IgD-negative memory B cell (primary cell): ENCODE measurements at regions not wholly inside any gene's neighbourhood (a gene's known extent, or its start where the extent isn't known, plus 50 kb on each side); places are given as distances from the start of the nearest gene placed in this dataset.
A peak's percentile ranks its signal among the peaks of the same experiment; 100 is the strongest.
"Not testable (repeated sequence)": the region's sequence is repeated elsewhere in the genome, so short reads cannot be mapped to it uniquely, and the experiment has no call there.

ENCODE experiments used
- H3K27ac Mint-ChIP-seq, 3 donors: one replicate each; pipeline ENCODE4 v1.8.0; 2020 to 2022; ENCODE audit warnings: mild to moderate bottlenecking in 3 of 3, mixed read lengths in 3 of 3, moderate library complexity in 1 of 3
- H3K27me3 Mint-ChIP-seq: one replicate; pipeline ENCODE4 v1.8.0; 2021; ENCODE audit warnings: mixed read lengths
- H3K36me3 Mint-ChIP-seq: one replicate; pipeline ENCODE4 v1.8.0; 2020; ENCODE audit warnings: mild to moderate bottlenecking, mixed read lengths
- H3K4me1 Mint-ChIP-seq, 3 donors: one replicate each; pipeline ENCODE4 v1.8.0; 2020 to 2022; ENCODE audit warnings: mixed read lengths in 3 of 3, mild to moderate bottlenecking in 1 of 3
- H3K4me3 Mint-ChIP-seq, 4 donors: one replicate each; pipeline ENCODE4 v1.8.0; 2020 to 2022; ENCODE audit warnings: mild to moderate bottlenecking in 4 of 4, mixed read lengths in 4 of 4, moderate library complexity in 3 of 4
- H3K9me3 Mint-ChIP-seq, 3 donors: one replicate each; pipeline ENCODE4 v1.8.0; 2020 to 2021; ENCODE audit warnings: mixed read lengths in 3 of 3, mild to moderate bottlenecking in 1 of 3

DNA sequence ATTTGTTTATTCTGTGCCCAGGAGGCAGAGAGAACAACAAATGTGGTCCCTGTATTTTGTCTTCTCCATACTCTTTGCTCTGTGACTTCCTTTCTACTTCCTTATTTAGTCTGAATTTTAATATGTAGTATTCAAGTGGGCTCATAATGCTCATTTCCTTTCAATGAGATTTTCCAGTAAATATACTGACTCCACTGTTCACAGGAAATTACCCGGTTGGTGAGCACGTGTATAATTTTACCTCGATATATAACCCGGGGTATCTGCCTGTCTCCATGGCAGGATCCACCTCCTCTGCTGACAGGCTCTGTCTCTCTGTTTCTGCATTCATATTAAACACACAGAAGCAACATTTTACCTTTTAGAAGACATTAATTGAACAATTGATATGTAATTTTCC lies 166.0 kb downstream of the SLC38A4 start:
- H3K27ac Mint-ChIP-seq = peak overlapping the region in 1 of 3 donors; percentile 77
- peaks cover 18 to 20% (median 20%) of the 10 kb centered on the region in 3 donors for H3K4me1 Mint-ChIP-seq
- peak overlapping the region in 1 of 4 donors; percentile 24 for H3K4me3 Mint-ChIP-seq
- no peaks in the 10 kb centered on the region for H3K9me3 Mint-ChIP-seq
- H3K36me3 Mint-ChIP-seq = no peaks in the 10 kb centered on the region
- H3K27me3 Mint-ChIP-seq = no peaks in the 10 kb centered on the region

DNA sequence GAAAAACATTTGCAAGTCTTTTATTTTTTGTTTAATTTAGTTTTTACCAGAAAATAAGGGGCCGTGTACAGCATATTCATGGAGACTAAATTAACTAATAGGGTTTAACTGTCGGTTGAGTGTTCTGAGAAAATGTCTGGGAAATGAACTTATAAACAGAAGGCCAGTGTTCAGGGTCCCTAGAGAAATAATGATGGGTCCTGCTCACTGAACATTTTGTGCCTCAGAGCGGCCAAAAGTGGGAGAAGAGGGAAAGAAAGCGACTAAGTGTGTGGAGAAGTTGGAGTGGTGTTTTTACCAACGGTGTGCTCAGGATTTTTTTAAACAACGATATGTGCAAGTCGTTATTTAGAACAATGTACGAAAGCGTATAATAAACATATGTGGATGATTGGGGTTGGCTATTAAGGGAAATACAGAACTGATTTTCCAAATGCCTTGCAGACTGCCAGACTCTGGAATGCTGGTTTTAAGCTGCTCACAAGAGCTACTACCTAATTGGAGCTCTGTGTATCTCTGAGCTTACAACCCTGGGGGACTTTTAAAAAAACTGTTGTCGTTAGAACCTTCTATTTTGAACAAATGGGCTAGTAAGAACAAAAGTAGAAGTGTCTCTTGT lies 166.7 kb downstream of the SLC38A4 start:
- Mint-ChIP-seq H3K4me1 (peaks cover 18 to 20% (median 19%) of the 10 kb centered on the region in 3 donors), H3K27me3 (no peaks in the 10 kb centered on the region), H3K27ac (peak overlapping the region in 1 of 3 donors; percentile 31), H3K4me3 (peak overlapping the region in 2 of 4 donors; percentile 23 to 34), H3K36me3 (no peaks in the 10 kb centered on the region), H3K9me3 (no peaks in the 10 kb centered on the region)

DNA sequence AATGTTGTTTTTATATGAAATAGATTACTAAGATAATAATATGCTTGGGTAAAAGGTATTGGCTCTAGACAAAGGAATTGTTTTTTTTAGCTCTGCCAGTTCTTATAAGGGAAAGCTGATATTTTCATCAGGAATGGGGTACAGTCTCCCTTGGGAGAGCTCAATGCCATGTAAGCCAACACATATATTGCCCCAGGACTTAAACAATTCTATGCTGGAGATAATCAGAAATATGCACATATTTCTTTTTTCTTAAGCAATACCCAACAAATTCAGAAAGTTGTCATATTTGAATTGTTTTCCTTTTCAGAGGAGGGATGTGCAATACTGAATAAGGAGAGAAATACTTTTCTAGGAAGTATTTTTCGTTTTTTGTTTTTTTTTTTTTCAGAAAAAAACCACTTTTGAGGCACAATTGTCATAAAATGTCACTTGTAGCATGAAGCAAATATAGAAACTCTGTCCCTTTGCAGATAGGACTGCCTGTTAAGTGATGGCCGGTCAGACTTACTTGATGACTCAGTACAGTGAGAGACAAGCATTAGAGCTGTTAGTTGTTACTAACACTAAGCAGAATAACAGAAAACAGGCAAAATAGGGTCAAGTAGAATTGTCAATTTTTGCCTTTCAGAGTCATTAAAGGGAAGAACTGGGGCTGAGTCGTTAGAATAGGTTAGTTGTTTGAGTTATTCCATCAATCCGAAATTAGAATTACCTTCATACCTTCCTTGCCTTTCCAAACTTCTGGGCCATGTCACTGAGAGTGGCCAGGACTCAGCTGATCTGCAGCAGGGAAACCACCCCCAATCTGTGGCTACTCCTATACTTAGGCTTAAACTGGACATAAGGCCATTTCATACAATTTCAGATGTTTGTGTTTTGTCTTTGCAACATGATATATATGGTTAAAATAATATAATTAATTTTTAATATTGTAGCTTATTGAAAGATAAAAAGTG lies 168.1 kb downstream of the SLC38A4 start:
- H3K9me3 Mint-ChIP-seq = no peaks in the 10 kb centered on the region
- H3K27me3 Mint-ChIP-seq = no peaks in the 10 kb centered on the region
- no peak overlapping the region for H3K27ac Mint-ChIP-seq
- H3K36me3 Mint-ChIP-seq = no peaks in the 10 kb centered on the region
- H3K4me1 Mint-ChIP-seq = peaks cover 18 to 20% (median 19%) of the 10 kb centered on the region in 3 donors
- no peak overlapping the region for H3K4me3 Mint-ChIP-seq

DNA sequence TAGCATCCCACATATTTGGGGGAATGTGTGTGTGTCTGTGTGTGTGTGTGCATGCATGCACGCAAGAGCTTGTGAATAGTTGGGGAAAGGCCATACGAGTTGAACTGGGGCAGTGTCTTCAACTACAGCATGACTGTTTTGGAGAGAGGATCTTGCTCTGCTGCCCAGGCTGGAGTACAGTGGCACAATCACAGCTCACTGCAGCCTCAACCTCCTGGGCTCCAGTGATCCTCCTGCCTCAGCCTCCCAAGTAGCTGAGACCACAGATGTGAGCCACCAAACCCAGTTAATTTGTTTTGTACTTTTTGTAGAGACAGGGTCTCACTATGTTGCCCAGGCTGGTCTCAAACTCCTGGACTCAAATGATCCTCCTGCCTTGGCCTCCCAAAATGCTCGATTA lies 169.8 kb downstream of the SLC38A4 start:
- not testable (repeated sequence) for H3K9me3 Mint-ChIP-seq, H3K27me3 Mint-ChIP-seq, H3K36me3 Mint-ChIP-seq, H3K4me3 Mint-ChIP-seq, H3K27ac Mint-ChIP-seq
- H3K4me1 Mint-ChIP-seq = peaks cover 12 to 14% (median 14%) of the 10 kb centered on the region in 3 donors

DNA sequence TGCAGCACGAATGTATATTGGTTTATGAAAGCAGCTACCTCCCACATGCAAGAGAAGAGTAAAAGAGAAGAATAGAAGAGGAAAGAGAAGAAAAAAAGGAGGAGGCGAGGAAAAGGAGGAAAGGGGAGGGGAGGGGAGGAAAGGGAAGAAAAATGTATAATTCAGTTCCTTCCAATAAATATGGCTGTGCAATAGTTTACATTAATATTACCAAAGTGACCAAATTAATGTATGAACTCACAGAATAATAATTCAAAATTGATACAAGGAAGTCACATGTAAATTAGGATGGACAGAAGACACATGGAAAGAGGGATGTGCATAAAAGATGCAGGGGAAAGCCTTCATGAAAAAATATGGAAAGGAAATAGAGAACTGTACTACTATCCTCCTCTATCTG lies 172.5 kb downstream of the SLC38A4 start:
- H3K9me3 Mint-ChIP-seq = peaks cover 0 to 1% (median 0%) of the 10 kb centered on the region in 3 donors
- H3K36me3 Mint-ChIP-seq = peaks cover 3% of the 10 kb centered on the region
- H3K27me3 Mint-ChIP-seq = no peaks in the 10 kb centered on the region
- no peak overlapping the region for H3K27ac Mint-ChIP-seq
- H3K4me1 Mint-ChIP-seq = no peaks in the 10 kb centered on the region
- H3K4me3 Mint-ChIP-seq = no peak overlapping the region

DNA sequence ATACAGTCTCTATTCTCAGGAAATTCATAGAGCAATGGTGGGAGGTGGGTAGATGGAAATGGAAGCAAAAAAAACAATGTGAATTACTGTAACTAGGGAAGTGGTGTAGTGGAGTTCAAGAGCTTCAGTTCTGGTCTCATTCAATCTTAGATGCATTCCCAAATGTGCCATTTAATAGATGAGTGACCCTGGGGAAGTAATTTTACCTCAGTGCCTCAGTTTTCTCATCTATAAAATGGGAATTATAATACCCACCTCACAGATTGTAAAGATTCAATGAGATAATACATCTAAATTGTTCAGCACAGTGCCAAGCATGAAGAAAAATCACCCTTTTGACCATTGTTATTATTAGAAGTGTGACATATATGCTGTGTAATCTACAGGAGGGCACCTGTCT lies 173.1 kb downstream of the SLC38A4 start:
- Mint-ChIP-seq H3K4me3 (no peak overlapping the region), H3K9me3 (peaks cover 0 to 1% (median 0%) of the 10 kb centered on the region in 3 donors), H3K27me3 (no peaks in the 10 kb centered on the region), H3K27ac (no peak overlapping the region), H3K36me3 (peaks cover 3% of the 10 kb centered on the region), H3K4me1 (no peaks in the 10 kb centered on the region)

DNA sequence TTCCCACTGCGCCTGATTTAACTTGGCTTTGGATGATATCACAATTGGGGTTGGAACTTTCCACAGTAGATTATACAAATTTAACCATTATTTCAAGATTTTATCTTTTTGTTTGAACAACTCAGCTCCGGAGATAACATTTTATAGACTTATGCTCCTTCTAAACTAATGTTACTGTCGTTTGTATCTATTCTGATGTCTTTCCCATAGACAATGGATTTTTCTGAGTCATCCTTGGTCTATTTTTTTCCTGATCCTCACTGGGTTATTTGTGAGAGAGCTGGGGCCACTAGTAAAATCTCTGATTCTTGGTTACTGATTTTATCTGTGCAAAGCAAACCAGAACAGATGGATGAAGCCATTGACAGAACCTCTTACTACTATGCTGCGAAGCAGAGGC lies 175.1 kb downstream of the SLC38A4 start:
- Mint-ChIP-seq H3K36me3 (peaks cover 3% of the 10 kb centered on the region), H3K27me3 (no peaks in the 10 kb centered on the region), H3K4me3 (no peak overlapping the region), H3K4me1 (no peaks in the 10 kb centered on the region), H3K9me3 (peaks cover 1 to 3% (median 3%) of the 10 kb centered on the region in 3 donors), H3K27ac (no peak overlapping the region)

DNA sequence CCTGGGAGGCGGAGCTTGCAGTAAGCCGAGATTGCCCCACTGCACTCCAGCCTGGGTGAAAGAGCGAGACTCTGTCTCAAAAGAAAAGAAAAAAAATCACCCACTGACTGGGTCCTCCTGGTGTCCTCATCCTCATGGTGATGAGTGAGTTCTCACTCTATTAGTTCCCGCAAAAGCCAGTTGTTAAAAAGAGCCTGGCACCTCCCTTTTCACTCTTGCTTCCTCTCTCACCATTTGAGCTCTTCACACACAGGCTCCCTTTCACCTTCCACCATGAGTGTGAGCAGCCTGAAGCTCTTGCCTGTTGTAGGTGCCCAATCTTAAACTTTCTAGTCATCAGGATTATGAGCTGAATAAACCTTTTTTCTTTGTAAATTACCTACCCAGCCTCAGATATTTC lies 176.4 kb downstream of the SLC38A4 start:
- Mint-ChIP-seq H3K4me3 (no peak overlapping the region), H3K9me3 (peaks cover 1 to 3% (median 3%) of the 10 kb centered on the region in 3 donors), H3K4me1 (no peaks in the 10 kb centered on the region), H3K27me3 (no peaks in the 10 kb centered on the region), H3K36me3 (peaks cover 3% of the 10 kb centered on the region), H3K27ac (no peak overlapping the region)

DNA sequence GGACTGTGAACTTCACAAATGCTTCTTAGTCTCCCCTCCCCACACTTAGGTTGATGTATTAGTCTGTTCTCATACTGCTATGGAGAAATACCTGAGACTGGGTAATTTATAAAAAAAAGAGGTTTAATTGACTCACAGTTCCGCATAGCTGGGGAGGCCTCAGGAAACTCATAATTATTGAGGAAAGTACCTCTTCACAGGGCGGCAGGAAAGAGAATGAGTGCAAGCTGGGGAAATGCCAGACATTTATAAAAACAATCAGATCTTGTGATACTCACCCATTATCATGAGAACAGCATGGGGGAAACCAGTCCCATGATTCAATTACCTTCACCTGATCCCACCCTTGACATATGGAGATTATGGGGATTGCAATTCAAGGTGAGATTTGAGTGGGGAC lies 178.8 kb downstream of the SLC38A4 start:
- peaks cover 3% of the 10 kb centered on the region for H3K36me3 Mint-ChIP-seq
- H3K4me1 Mint-ChIP-seq = no peaks in the 10 kb centered on the region
- no peak overlapping the region for H3K27ac Mint-ChIP-seq
- H3K4me3 Mint-ChIP-seq = no peak overlapping the region
- H3K27me3 Mint-ChIP-seq = no peaks in the 10 kb centered on the region
- H3K9me3 Mint-ChIP-seq = peaks cover 5 to 20% (median 8%) of the 10 kb centered on the region in 3 donors

DNA sequence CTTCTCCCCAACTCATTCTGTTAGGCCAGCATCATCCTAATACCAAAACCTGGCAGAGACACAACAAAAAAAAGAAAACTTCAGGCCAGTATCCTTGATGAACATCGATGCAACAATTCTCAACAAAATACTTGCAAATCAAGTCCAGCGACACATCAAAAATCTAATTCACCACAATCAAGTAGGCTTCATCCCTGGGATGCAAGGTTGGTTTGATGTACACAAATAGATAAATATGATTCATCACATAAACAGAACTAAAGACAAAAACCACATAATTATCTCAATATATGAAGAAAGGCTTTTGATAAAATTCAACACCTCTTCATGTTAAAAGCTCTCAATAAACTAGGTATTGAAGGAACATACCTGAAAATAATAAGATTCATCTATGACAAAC lies 184.1 kb downstream of the SLC38A4 start:
- H3K9me3 Mint-ChIP-seq = peaks cover 15 to 37% (median 24%) of the 10 kb centered on the region in 3 donors
- not testable (repeated sequence) for H3K4me1 Mint-ChIP-seq, H3K4me3 Mint-ChIP-seq, H3K27ac Mint-ChIP-seq, H3K36me3 Mint-ChIP-seq, H3K27me3 Mint-ChIP-seq

DNA sequence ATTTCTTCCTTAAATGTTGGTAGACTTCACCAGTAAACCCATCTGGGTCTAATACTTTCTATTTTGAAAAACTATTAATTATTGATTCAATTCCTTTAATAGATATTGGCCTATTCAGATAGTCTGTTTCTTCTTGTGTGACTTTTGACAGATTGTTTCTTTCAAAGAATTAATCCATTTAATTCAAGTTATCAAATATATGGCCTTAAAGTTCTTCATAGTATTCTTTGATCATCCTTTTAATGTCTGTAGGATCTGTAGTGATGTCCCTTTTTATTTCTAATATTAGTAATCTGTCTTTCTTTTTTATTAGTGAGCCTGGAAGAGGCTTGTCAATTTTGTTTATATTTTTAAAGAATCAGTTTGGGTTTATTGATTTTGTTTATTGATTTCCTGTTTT lies 190.0 kb downstream of the SLC38A4 start:
- H3K27ac Mint-ChIP-seq = no peak overlapping the region
- no peaks in the 10 kb centered on the region for H3K27me3 Mint-ChIP-seq
- no peak overlapping the region for H3K4me3 Mint-ChIP-seq
- H3K9me3 Mint-ChIP-seq = peaks cover 19 to 31% (median 22%) of the 10 kb centered on the region in 3 donors
- peaks cover 23% of the 10 kb centered on the region for H3K36me3 Mint-ChIP-seq
- no peaks in the 10 kb centered on the region for H3K4me1 Mint-ChIP-seq

DNA sequence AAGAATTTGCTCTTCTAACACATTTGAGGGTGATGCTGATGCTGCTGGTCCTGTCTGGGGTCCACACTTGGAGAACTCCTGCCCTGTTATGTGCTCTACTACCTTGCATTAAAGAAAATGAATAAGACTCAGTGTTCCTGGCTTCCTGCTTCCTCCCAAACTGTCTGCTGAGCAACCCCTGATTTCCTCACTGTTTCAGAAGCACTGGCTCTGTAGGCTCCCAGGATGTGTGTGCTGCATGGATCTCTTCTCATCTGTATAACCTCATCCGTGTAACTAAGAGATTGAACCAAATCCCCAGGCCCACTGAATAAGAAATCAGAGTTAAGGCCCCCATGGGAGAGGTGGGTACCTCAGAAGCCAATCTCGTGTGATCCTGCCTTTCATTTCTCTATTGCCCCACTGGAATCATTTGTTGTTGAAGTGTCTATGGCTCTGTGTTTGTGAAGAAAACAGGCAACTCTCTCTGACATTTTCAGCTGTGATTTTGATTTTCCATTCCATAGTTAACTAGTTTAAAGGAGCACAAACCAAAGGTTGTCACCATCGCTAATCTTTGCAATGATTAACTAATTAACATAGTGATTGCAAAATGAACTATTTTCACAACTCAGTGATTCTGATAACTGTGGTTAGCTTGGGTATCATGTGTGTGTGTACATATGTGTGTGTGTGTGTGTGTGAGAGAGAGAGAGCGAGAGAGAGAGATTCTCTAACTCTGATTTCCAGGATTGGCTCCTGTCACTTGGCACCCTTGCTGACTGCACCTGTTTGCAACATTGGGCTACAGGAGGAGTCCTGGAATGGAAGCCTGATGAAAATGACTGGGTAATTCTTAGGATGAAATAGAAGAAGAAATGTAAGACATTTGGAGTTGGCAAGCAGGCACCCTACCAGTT lies 196.2 kb downstream of the SLC38A4 start:
- no peak overlapping the region for H3K4me3 Mint-ChIP-seq
- H3K36me3 Mint-ChIP-seq = peaks cover 9% of the 10 kb centered on the region
- no peaks in the 10 kb centered on the region for H3K27me3 Mint-ChIP-seq
- H3K27ac Mint-ChIP-seq = peak overlapping the region in 1 of 3 donors; percentile 36
- peaks cover 2 to 12% (median 4%) of the 10 kb centered on the region in 3 donors for H3K9me3 Mint-ChIP-seq
- H3K4me1 Mint-ChIP-seq = peaks cover 0 to under 1% (median 0%) of the 10 kb centered on the region in 3 donors

DNA sequence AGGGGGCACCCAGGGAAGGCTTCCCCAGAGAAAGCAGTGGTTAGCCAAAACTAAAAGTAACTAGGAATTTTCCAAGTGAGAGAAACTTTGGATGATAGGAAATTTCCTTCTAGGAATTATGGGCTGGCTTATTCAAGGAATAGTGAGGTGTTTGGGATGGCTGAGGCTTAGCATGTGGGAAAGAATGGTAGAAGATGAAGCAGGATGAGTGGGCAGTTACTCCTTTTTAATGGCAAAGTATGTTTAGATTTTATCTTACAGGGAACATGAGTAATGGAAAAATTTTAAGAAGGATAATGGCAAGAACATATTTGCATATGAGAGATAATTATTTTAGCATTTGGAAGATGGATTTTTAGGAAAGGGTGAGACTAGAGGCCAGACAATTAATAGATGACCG lies 197.6 kb downstream of the SLC38A4 start:
- Mint-ChIP-seq H3K4me3 (no peak overlapping the region), H3K27ac (no peak overlapping the region), H3K9me3 (peaks cover 0 to 7% (median 2%) of the 10 kb centered on the region in 3 donors), H3K27me3 (no peaks in the 10 kb centered on the region), H3K36me3 (peaks cover 3% of the 10 kb centered on the region), H3K4me1 (peaks cover 0 to 4% (median 0%) of the 10 kb centered on the region in 3 donors)

DNA sequence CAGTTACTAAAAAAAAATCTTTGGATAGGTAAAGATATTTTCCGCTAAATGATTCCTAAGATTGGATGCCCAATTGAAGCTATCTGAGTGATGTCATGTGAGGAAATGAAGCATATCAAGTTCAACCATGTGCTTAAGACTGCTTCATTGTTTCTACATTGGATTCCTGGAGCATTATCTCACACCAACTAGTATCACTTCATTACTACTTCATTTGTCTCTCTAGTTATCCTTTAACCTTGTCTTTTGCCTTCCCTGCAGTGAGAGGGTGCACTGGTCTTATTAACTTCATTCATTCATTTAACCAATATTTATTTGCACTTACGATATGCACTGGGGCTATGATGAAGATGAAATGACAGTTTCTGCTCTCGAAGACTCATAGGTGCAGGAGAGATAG lies 198.1 kb downstream of the SLC38A4 start:
- Mint-ChIP-seq H3K36me3 (peaks cover 3% of the 10 kb centered on the region), H3K27me3 (no peaks in the 10 kb centered on the region), H3K4me3 (no peak overlapping the region), H3K4me1 (peaks cover 0 to 4% (median 0%) of the 10 kb centered on the region in 3 donors), H3K9me3 (peaks cover 0 to 4% (median 2%) of the 10 kb centered on the region in 3 donors), H3K27ac (no peak overlapping the region)

DNA sequence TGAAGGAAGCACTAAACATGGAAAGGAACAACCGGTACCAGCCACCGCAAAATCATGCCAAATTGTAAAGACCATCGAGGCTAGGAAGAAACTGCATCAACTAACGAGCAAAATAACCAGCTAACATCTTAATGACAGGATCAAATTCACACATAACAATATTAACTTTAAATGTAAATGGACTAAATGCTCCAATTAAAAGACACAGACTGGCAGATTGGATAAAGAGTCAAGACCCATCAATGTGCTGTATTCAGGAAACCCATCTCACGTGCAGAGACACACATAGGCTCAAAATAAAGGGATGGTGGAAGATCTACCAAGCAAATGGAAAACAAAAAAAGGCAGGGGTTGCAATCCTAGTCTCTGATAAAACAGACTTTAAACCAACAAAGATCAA lies 206.3 kb downstream of the SLC38A4 start:
- not testable (repeated sequence) for H3K4me1 Mint-ChIP-seq, H3K9me3 Mint-ChIP-seq, H3K27me3 Mint-ChIP-seq, H3K27ac Mint-ChIP-seq, H3K4me3 Mint-ChIP-seq, H3K36me3 Mint-ChIP-seq
